WTC11 (cell line): ENCODE measurements at regions not wholly inside any gene's neighbourhood (a gene's known extent, or its start where the extent isn't known, plus 50 kb on each side); places are given as distances from the start of the nearest gene placed in this dataset.

Experiments
- ATAC-seq: fragments of 200-7000 bp; cut with Tn5 transposase; 2 replicates; pipeline ENCODE4 v1.10.0; 2021; ENCODE audit warnings: mild to moderate bottlenecking, moderate library complexity
- CTCF ChIA-PET: fragments of 300-600 bp; sonication (Branson Sonifier 250); formaldehyde crosslinking; loops from one replicate; lab custom pipeline; 2021; ENCODE audit warnings: antibody characterized with exemption; lab: Charles Lee
- POLR2A ChIA-PET: fragments of 350-600 bp; sonication (Branson Sonifier 250); formaldehyde crosslinking; loops from one replicate; lab custom pipeline; 2021; ENCODE audit warnings: antibody characterized with exemption; lab: Charles Lee
- DNase-seq: peaks from one replicate; pipeline ENCODE4 v3.0.0; 2021; ENCODE audit warnings: low spot score
- H3K27ac Mint-ChIP-seq: 2 replicates; pipeline ENCODE4 v1.8.0; 2021; ENCODE audit warnings: mixed read lengths
- H3K27me3 Mint-ChIP-seq: 2 replicates; pipeline ENCODE4 v1.8.0; 2021; ENCODE audit warnings: low read depth, mild to moderate bottlenecking, moderate library complexity, mixed read lengths
- H3K36me3 Mint-ChIP-seq: 2 replicates; pipeline ENCODE4 v1.8.0; 2021; ENCODE audit warnings: mixed read lengths
- H3K4me1 Mint-ChIP-seq: 2 replicates; pipeline ENCODE4 v1.8.0; 2022; ENCODE audit warnings: mixed read lengths
- H3K4me3 Mint-ChIP-seq: 2 replicates; pipeline ENCODE4 v1.8.0; 2021; ENCODE audit warnings: mild to moderate bottlenecking, moderate library complexity, mixed read lengths
- H3K9me3 Mint-ChIP-seq: 2 replicates; pipeline ENCODE4 v1.8.0; 2021; ENCODE audit warnings: mixed read lengths
- AFF4 ChIP-seq: sonication (generic); formaldehyde crosslinking; IDR thresholded peaks from 2 replicates; pipeline ENCODE4 v1.8.1; 2023; ENCODE audit warnings: mild to moderate bottlenecking, missing genetic modification reagents, borderline replicate concordance
- ATF3 ChIP-seq: sonication (generic); formaldehyde crosslinking; conservative IDR thresholded peaks from 2 replicates; pipeline ENCODE4 v1.8.1; 2022; ENCODE audit warnings: mild to moderate bottlenecking, missing genetic modification reagents
- CREB1 ChIP-seq: sonication (generic); formaldehyde crosslinking; IDR thresholded peaks from 2 replicates; pipeline ENCODE4 v1.8.0; 2023; ENCODE audit warnings: mild to moderate bottlenecking, missing genetic modification reagents
- FOXJ3 ChIP-seq: sonication (generic); formaldehyde crosslinking; IDR thresholded peaks from 2 replicates; pipeline ENCODE4 v1.9.0; 2021; ENCODE audit warnings: missing genetic modification reagents, mild to moderate bottlenecking, borderline replicate concordance
- FOXP4 ChIP-seq: sonication (generic); formaldehyde crosslinking; IDR thresholded peaks from 2 replicates; pipeline ENCODE4 v1.8.0; 2022; ENCODE audit warnings: mild to moderate bottlenecking, missing genetic modification reagents
- MLX ChIP-seq: sonication (generic); formaldehyde crosslinking; IDR thresholded peaks from 2 replicates; pipeline ENCODE4 v1.8.1; 2023; ENCODE audit warnings: mild to moderate bottlenecking, missing genetic modification reagents, moderate library complexity
- MYBL2 ChIP-seq: sonication (generic); formaldehyde crosslinking; IDR thresholded peaks from 2 replicates; pipeline ENCODE4 v1.8.1; 2023; ENCODE audit warnings: mild to moderate bottlenecking, moderate library complexity, missing genetic modification reagents
- OVOL2 ChIP-seq: fragments of 250-450 bp; sonication (Bioruptor Pico); IDR thresholded peaks from 2 replicates; pipeline ENCODE4 v1.9.0; 2021; ENCODE audit warnings: mild to moderate bottlenecking, borderline replicate concordance
- SMAD4 ChIP-seq: sonication (generic); formaldehyde crosslinking; IDR thresholded peaks from 2 replicates; pipeline ENCODE4 v1.8.0; 2022; ENCODE audit warnings: mild to moderate bottlenecking, missing genetic modification reagents
- ZNF232 ChIP-seq: sonication (generic); formaldehyde crosslinking; IDR thresholded peaks from 2 replicates; pipeline ENCODE4 v1.8.0; 2022; ENCODE audit warnings: mild to moderate bottlenecking, missing genetic modification reagents
- ZNF263 ChIP-seq: sonication (generic); formaldehyde crosslinking; IDR thresholded peaks from 2 replicates; pipeline ENCODE4 v1.8.1; 2022; ENCODE audit warnings: low read depth, mild to moderate bottlenecking, moderate library complexity, missing genetic modification reagents
- ZNF317 ChIP-seq: sonication (generic); formaldehyde crosslinking; IDR thresholded peaks from 2 replicates; pipeline ENCODE4 v1.8.1; 2023; ENCODE audit warnings: low read depth, mild to moderate bottlenecking, moderate library complexity, missing genetic modification reagents, borderline replicate concordance
- ZNF416 ChIP-seq: fragments of 250-450 bp; sonication (Bioruptor Pico); IDR thresholded peaks from 2 replicates; pipeline ENCODE4 v1.9.0; 2021; ENCODE audit warnings: mild to moderate bottlenecking, inconsistent platforms
- ZNF423 ChIP-seq: fragments of 250-450 bp; sonication (Bioruptor Pico); IDR thresholded peaks from 2 replicates; pipeline ENCODE4 v2.1.2; 2022; ENCODE audit warnings: mild to moderate bottlenecking, moderate library complexity
- ZNF532 ChIP-seq: fragments of 250-450 bp; sonication (Bioruptor Pico); IDR thresholded peaks from 2 replicates; pipeline ENCODE4 v1.9.0; 2021; ENCODE audit warnings: mild to moderate bottlenecking, borderline replicate concordance
- ZSCAN18 ChIP-seq: fragments of 250-450 bp; sonication (Bioruptor Pico); IDR thresholded peaks from 2 replicates; pipeline ENCODE4 v2.1.2; 2022; ENCODE audit warnings: mild to moderate bottlenecking, moderate library complexity

GRCh38 chr12:93186621-93187020 is 191.1 kb upstream of the NUDT4 start:
- H3K27me3 Mint-ChIP-seq, result peaks cover 2% of the 10 kb centered on the region; the same call in 1 of the 2 replicates
- no peaks in the 10 kb centered on the region for H3K36me3 Mint-ChIP-seq
- no peak for ATAC-seq
- H3K4me1 Mint-ChIP-seq, result no peaks in the 10 kb centered on the region
- TF ChIP-seq MYBL2 (CRISPR knock-in tag), result no peak
- no peak for TF ChIP-seq ZNF423 (CRISPR knock-in tag)
- no peak for TF ChIP-seq ZNF416 (CRISPR knock-in tag)
- no peak for TF ChIP-seq ZNF317 (CRISPR knock-in tag)
- no peak for TF ChIP-seq ZNF232 (CRISPR knock-in tag)
- no peak for TF ChIP-seq ATF3 (CRISPR knock-in tag)
- TF ChIP-seq FOXJ3 (CRISPR knock-in tag), result no peak
- TF ChIP-seq CREB1 (CRISPR knock-in tag), result no peak
- TF ChIP-seq ZSCAN18 (CRISPR knock-in tag), result no peak
- no peak for TF ChIP-seq OVOL2 (CRISPR knock-in tag)
- TF ChIP-seq ZNF263 (CRISPR knock-in tag), result no peak
- no peak for TF ChIP-seq SMAD4 (CRISPR knock-in tag)
- TF ChIP-seq FOXP4 (CRISPR knock-in tag), result no peak
- TF ChIP-seq AFF4, result no peak
- no peak for TF ChIP-seq ZNF532 (CRISPR knock-in tag)
- TF ChIP-seq MLX (CRISPR knock-in tag), result no peak
- TF ChIP-seq, all 79 proteins: peak for 0
- Mint-ChIP-seq H3K9me3 (peaks cover 14% of the 10 kb centered on the region), H3K27ac (no peak overlapping the region), H3K4me3 (no peak overlapping the region)
- CTCF ChIA-PET, result no interaction called here
- DNase-seq, result no peak
- POLR2A ChIA-PET, result no interaction called here
